ENCODE measurements at regions not wholly inside any gene's neighbourhood (a gene's known extent, or its start where the extent isn't known, plus 50 kb on each side); places are given as distances from the start of the nearest gene placed in this dataset.

DNA sequence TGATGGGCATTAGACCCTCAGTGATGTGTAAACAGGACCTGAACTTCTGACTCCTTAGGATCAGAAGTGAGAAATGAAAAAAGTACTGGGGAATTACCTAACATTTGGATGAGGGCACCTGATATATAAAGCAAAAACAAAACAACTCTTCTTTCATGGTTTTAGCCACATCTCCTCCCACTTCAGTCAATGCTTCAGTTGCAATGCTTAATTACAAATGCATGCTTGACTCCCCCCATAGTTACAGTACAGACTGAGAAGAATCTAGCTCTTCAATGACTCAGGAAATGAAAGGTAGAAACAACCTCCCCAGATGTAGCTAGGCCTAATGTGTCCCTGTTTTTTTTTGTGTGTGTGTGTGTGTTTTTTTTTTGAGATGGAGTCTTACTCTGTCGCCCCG is 276.8 kb upstream of the POU3F3 start:
- H3K9me3 Mint-ChIP-seq: no peaks in the 10 kb centered on the region; the same call in 2 of the 3 replicates
- no peak for ATAC-seq
- TF ChIP-seq NANOG (IDR thresholded peaks at IDR 0.05; ENCODE audit: borderline replicate concordance): no peak
- no peak for TF ChIP-seq CREB1 (CRISPR knock-in tag; IDR thresholded peaks at IDR 0.05; ENCODE audit: low read depth)
- no peak for TF ChIP-seq EZH2phosphoT487 (IDR thresholded peaks at IDR 0.05; ENCODE audit: unreplicated experiment)
- no peak for TF ChIP-seq ZNF462 (CRISPR knock-in tag; IDR thresholded peaks at IDR 0.05)
- TF ChIP-seq, protein P1, sequence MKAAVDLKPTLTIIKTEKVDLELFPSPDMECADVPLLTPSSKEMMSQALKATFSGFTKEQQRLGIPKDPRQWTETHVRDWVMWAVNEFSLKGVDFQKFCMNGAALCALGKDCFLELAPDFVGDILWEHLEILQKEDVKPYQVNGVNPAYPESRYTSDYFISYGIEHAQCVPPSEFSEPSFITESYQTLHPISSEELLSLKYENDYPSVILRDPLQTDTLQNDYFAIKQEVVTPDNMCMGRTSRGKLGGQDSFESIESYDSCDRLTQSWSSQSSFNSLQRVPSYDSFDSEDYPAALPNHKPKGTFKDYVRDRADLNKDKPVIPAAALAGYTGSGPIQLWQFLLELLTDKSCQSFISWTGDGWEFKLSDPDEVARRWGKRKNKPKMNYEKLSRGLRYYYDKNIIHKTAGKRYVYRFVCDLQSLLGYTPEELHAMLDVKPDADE (IDR thresholded peaks at IDR 0.05): no peak
- TF ChIP-seq REST (IDR thresholded peaks at IDR 0.05; ENCODE audit: unreplicated experiment): no peak
- no peak for TF ChIP-seq EZH2 (IDR thresholded peaks at IDR 0.05; ENCODE audit: low read depth, unreplicated experiment)
- no peak for TF ChIP-seq ZNF331 (CRISPR knock-in tag; IDR thresholded peaks at IDR 0.05; ENCODE audit: low read depth)
- no peak for TF ChIP-seq POLR2AphosphoS5 (IDR thresholded peaks at IDR 0.05; ENCODE audit: low read depth)
- TF ChIP-seq CTCF (conservative IDR thresholded peaks at IDR 0.05; ENCODE audit: low read depth in 2 of 2): no peak
- TF ChIP-seq ZNF114 (CRISPR knock-in tag; IDR thresholded peaks at IDR 0.05): no peak
- no peak for TF ChIP-seq JUNB (IDR thresholded peaks at IDR 0.05; ENCODE audit: unreplicated experiment)
- no peak for TF ChIP-seq STAT1 (IDR thresholded peaks at IDR 0.05; ENCODE audit: unreplicated experiment)

More for the DNA sequence above, 276.8 kb upstream of the POU3F3 start:
- Histone ChIP-seq H3K36me3 (ENCODE audit: insufficient read depth) (no peaks in the 10 kb centered on the region), H3K4me3 (no peak overlapping the region), H3K4me1 (ENCODE audit: insufficient read depth) (peaks cover 6% of the 10 kb centered on the region; the same call in 1 of the 2 replicates), H3F3A (replicated peaks; ENCODE audit: low read depth) (no peaks in the 10 kb centered on the region), H3K27me3 (ENCODE audit: insufficient read depth) (no peaks in the 10 kb centered on the region), H4K20me1 (replicated peaks; ENCODE audit: insufficient read depth) (no peaks in the 10 kb centered on the region), H3K9me2 (ENCODE audit: insufficient read depth) (0 out of 2 replicates have a peak, but pooled peaks cover 11% of the 10 kb centered on the region), H2AFZ (no peak overlapping the region), H3K27ac (ENCODE audit: low read depth) (no peak overlapping the region), H3K4me2 (no peak overlapping the region), H3K79me2 (replicated peaks; ENCODE audit: insufficient read depth) (no peaks in the 10 kb centered on the region)
- Mint-ChIP-seq H3K27ac (no peak overlapping the region), H3K4me3 (no peak overlapping the region), H3K27me3 (ENCODE audit: insufficient read depth, low read depth, poor library complexity) (peaks cover 2% of the 10 kb centered on the region), H3K4me1 (peaks cover 9% of the 10 kb centered on the region), H3K36me3 (ENCODE audit: low read depth) (no peaks in the 10 kb centered on the region; the same call in 2 of the 3 replicates)
- DNase-seq (ENCODE audit: low spot score): no peak
